Ishikawa (cell line): ENCODE measurements at regions not wholly inside any gene's neighbourhood (a gene's known extent, or its start where the extent isn't known, plus 50 kb on each side); places are given as distances from the start of the nearest gene placed in this dataset.

Experiments
- CEBPB ChIP-seq: IDR thresholded peaks from 2 replicates; pipeline ENCODE4 v1.6.1; 2012
- CREB1 ChIP-seq: IDR thresholded peaks from 2 replicates; pipeline ENCODE4 v1.6.1; 2012; ENCODE audit warnings: low read depth
- EGR1 ChIP-seq: IDR thresholded peaks from 2 replicates; pipeline ENCODE4 v1.6.1; 2012
- EP300 ChIP-seq: IDR thresholded peaks from 2 replicates; pipeline ENCODE4 v1.6.1; 2012; ENCODE audit warnings: borderline replicate concordance
- FOXM1 ChIP-seq: IDR thresholded peaks from 2 replicates; pipeline ENCODE4 v1.6.1; 2012; ENCODE audit warnings: low read depth, borderline replicate concordance
- MAX ChIP-seq: IDR thresholded peaks from 2 replicates; pipeline ENCODE4 v1.6.1; 2012
- NFIC ChIP-seq: IDR thresholded peaks from 2 replicates; pipeline ENCODE4 v1.6.1; 2012
- RAD21 ChIP-seq: IDR thresholded peaks from 2 replicates; pipeline ENCODE4 v1.6.1; 2012; ENCODE audit warnings: low read depth
- REST ChIP-seq: IDR thresholded peaks from 2 replicates; pipeline ENCODE4 v1.6.1; 2012; ENCODE audit warnings: low read depth, mild to moderate bottlenecking
- TAF1 ChIP-seq: IDR thresholded peaks from 2 replicates; pipeline ENCODE4 v1.6.1; 2012; ENCODE audit warnings: low read depth, mild to moderate bottlenecking
- TCF12 ChIP-seq: IDR thresholded peaks from 2 replicates; pipeline ENCODE4 v1.6.1; 2012; ENCODE audit warnings: low read depth
- TEAD4 ChIP-seq: IDR thresholded peaks from 2 replicates; pipeline ENCODE4 v1.6.1; 2012
- USF1 ChIP-seq: IDR thresholded peaks from 2 replicates; pipeline ENCODE4 v1.6.1; 2012
- YY1 ChIP-seq: IDR thresholded peaks from 2 replicates; pipeline ENCODE4 v1.6.1; 2012; ENCODE audit warnings: low read depth

- no peak for TF ChIP-seq YY1
- no peak for TF ChIP-seq REST
- no peak for TF ChIP-seq CREB1
- TF ChIP-seq USF1 = no peak
- no peak for TF ChIP-seq TAF1
- no peak for TF ChIP-seq EP300
- TF ChIP-seq EGR1 = no peak
- no peak for TF ChIP-seq TEAD4
- no peak for TF ChIP-seq RAD21
- no peak for TF ChIP-seq FOXM1
- no peak for TF ChIP-seq MAX
- no peak for TF ChIP-seq CEBPB
- no peak for TF ChIP-seq TCF12
- no peak for TF ChIP-seq NFIC
Measured at GRCh38 chr11:71329786-71330185, 77.4 kb upstream of the SHANK2 start.
